HS-5 (cell line): ENCODE measurements at regions not wholly inside any gene's neighbourhood (a gene's known extent, or its start where the extent isn't known, plus 50 kb on each side); places are given as distances from the start of the nearest gene placed in this dataset.

Experiments
- DNase-seq: peaks from one replicate; pipeline ENCODE4 v3.0.0-alpha.2; 2012; ENCODE audit warnings: low read depth

DNA sequence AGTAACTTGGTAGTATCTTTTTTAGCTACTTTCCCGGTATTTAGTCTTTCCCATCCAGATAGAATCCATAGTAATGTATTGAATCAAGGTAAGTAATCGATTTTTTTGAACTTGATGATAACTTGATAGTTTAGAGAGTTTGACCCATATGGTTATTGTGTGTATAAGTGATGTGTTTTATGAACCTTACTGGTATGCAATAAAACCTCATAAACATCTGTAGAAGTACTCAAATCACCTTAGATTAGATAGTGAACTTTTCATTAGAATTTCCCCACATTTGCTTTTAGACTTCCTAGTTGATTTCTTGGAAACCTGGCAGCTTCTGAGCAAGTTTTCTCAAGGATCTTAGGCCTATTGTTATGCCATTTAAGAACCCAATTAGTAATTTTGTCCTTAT is 80.8 kb upstream of the PDE5A start:
- no peak for DNase-seq

DNA sequence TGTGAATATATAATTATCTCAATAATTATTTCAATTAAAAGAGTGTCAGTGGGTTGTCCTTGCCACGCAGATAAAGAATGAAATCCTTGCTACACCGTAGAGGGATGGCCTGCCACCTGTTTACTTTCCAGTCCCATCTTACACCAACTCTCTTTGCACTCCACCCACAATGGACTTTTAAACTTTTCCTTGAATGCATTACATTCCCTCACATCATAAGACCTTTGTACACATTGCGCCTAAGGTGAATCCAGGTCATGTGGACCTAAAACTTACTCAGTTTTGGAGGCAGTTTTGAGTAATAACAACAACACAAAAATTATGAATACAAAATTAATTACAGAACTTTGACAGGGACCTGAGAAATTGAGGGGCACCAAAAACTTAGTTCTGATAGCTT is 78.7 kb upstream of the PDE5A start:
- DNase-seq = no peak

DNA sequence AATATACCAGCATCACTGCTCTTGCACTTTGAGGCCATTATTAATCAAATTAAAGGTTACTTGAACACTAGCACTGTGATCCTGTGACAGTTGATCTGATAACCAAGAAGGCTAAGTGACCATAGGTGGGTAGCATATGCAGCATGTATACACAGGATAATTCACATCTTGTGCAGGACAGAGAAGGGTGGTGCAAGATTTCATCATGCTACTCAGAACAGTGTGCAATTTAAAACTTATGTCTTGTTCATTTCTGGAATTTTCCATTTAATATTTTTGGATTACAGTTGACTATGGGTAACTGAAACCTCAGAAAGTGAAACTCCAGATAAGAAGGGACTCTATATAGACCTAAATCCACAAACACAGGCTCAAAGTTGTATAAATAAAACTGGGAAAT is 78.2 kb upstream of the PDE5A start:
- no peak for DNase-seq

DNA sequence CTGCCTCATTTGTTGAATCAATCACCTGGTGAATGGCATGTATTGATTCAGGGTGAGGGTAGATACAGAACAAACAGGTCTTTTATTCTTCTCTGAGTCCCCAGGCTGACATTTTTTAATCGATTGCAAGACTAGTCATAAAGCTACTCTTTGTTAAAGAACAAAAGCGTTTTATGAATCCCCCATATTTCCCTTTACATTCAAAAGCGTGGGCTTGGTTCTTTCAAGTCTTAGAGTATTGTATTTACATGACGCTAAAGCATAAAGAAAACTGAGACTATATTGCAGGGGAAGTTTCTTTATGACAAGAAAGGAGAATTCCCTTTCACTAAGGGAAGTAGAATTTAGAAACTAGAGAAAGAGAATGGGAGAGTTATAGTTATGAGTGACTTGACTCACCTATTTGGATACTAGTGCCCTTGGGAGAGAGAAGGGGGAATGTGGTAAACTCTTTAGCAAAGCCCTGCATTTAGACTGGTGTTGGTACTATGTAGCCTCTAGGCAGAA is 69.3 kb upstream of the PDE5A start:
- DNase-seq = no peak

DNA sequence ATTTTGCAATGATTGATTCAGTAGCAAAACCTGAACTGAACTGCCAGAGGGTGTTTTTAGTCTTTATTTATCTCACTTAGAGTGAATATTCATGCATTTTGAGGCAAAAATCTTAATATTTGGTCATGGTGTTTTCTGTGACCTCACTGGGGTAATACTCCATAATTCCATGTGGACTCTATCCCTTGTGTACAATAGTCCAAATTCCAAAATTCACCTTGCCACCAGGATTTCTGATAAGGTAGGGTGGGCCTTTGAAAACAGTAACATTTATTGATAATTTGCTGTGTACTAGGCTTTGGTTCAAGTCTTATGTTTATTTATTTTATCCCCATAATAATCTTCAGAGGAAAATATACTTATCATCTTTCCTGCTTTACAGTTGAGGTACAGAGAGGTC is 68.4 kb upstream of the PDE5A start:
- no peak for DNase-seq

DNA sequence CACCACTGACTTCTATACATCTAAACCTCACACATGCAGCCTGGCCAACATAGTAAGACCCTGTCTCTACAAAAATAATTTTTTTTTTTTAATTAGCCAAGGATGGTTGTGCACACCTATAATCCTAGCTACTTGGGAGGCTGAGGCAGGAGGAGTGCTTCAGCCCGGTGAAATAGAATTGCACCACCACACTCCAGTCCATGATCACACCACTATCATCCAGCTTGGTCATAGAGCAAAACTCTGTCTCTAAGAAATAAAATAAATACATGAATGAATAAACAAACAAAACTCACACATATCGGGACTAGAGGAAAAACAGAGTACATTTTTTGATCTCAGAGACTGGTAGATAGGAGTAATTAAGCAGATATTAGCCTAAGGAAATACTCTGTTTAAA is 66.6 kb upstream of the PDE5A start:
- DNase-seq = no peak

DNA sequence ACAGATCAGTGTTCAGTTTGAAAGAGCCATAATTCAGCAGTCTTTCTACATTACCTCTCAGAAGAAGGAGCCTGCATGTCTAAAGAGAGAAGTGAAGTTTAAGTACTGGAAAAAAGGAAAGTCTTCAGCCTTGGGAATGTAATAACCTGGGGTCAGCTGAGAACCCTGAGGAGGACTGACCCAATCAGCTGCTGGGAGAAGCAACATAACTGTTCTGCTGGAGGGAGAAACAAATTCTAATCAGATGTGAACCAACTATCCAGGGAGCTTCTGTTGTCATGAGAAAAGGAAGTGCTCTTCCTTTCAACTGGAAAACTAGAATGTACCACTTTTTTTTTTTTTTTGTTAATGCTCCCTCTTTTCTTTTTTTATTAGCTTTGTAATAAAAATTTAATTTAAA is 64.5 kb upstream of the PDE5A start:
- DNase-seq = no peak

DNA sequence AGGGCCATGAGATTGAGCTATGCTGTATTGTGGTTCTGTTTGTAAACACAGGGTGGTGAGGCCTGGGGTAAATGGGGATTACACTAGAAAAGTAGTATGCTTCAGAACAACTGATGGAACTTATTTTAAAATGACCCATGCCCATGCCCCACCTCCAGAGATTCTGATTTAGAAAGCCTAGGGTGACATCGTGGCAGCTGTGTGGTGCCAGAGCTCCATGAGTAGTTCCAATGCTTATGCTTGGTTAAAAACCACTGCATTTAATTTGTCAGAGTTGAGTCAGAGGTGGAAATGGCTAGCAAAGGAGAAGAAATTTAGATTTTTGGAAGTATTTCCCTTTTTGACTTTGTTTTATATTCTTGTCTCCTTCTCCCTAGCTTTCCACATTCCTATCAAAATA is 63.4 kb upstream of the PDE5A start:
- peak; percentile 11 for DNase-seq

DNA sequence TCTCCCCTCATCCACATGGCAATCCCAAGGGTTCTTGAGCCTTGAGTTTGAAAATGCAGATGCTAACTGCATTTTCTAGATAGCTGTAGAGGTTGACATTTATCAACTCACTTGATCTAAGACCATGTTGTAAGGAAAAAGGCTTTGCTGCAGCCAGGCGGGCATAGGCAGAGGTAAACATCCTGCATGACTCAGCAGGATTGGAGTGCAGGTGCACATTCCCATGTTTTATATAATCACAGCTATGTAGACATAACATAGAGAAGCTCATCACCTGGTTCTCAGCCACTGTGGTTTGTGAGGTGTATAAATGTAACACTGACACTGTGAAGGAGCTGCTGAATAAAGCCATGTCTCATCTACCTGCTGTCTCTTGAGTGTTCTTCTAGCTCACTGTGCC is 62.3 kb upstream of the PDE5A start:
- no peak for DNase-seq

DNA sequence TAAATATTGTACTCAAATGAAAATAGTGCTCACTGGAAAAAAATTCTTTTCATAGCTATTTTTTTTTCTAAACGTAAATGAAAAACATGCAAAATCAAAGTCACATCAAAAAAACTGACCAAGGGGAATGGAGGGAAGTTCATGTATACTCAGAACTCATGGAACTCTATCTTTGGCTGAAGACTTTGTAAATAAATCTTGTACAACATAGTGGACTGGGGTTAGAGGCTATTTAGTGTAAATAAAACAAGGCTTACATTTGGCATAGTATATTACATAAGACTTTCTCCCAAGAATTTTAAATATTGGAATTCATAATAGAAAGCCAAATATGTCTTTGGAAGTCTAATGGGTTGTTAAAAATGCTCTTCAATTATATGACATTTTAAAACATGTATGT is 59.8 kb upstream of the PDE5A start:
- no peak for DNase-seq

DNA sequence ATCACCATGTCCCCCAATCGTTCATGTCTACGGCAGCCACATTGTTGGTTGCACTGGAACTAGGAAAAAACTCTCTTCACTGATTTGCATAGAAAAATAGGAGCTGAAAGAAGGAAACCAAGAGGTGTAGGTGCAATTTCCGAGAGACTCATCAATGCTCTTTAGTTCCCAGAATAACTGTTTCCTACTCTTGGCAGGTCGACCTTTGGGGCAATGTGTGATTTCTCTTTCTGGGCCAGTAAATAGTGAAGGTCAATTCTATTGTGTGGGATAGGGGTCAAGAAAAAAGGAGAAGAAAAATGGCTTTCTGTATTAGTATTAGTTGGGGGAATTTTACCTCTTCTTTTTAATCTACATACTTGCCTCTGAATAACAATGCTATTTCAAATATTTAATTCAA is 55.9 kb upstream of the PDE5A start:
- DNase-seq = no peak

DNA sequence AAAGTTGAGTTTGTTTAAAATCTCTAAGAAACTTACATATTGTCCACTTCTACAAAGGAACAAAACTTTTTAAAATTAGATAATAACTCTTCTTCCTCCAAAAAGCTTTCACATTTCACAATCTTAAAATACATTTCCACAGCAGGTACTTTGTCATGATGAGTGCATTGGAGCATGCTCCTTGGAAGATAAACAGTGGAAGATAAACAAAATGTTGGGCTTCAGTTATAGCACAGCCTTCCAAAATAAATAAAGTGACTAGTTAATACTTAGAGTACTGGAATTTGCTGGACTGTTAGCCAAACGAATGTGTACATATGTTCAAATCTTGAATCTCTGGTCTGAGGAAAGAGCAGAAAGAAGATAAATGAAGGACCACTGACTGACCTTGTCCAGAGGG is 54.9 kb upstream of the PDE5A start:
- no peak for DNase-seq

DNA sequence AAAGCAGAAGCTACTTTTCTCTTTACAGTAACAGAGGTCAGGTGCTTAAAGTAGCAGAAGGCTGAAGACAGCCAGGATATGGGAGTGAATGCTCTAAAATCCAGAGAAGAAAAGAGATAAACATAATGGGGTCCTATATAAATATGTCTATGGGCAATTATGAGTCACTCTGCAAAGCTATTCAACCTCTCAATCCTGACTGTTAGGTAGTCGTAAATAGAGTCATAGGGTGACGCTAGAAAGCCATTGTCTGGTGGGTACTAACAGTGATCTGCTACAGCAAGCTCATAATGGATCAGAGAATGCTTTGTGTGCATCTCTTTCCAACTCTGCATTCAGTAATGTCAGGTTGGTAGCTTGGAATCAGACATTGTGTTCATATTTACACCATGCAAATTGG is 53.5 kb upstream of the PDE5A start:
- DNase-seq = no peak

DNA sequence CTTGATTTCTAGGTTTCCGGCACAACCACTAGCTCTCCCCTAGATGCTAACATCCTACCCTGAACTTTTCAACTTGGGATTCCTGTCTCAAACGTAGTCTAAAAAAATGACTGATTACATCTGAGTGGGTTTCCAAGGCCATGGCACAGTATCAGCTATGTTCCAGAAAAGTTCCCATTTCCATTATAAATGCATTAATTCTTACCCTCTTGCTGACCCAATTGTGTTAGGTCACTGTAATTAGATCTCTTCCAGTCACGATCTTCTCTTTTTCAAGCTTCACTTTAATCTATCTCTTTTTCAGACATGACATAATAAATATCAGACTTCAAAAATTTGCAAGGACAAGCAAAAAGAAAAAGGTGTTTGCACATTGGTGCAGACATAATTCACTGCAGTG is 50.6 kb upstream of the PDE5A start:
- DNase-seq = no peak

DNA sequence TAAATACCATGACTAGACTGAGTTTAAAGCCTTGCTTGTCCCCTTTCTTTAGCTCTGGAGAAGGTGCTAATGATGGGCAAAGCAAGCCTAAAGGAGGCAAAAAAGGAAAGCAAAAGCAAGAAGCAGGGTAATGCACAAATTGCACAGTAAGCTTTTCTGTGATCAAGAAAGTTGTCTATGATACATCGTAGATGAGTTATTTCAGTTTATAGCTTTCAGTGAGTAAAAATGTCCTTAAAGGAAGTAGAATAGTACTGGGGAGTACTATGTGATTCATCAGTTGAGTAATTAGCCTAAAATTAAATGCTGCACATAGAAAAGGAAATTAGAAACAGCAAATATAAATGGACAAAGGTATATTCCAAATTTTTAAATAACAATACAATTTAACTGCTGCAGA is 50.2 kb upstream of the PDE5A start:
- DNase-seq = no peak
